Smooth muscle cell (in vitro differentiated cells): ENCODE measurements at regions not wholly inside any gene's neighbourhood (a gene's known extent, or its start where the extent isn't known, plus 50 kb on each side); places are given as distances from the start of the nearest gene placed in this dataset.

Source experiments
- DNase-seq: peaks from one replicate; lab custom pipeline; 2025; ENCODE audit not compliant: unreplicated experiment; lab: John Stamatoyannopoulos, UW
- H2AFZ ChIP-seq: fragments of 200-600 bp; sonication (generic); 2 replicates; pipeline ENCODE4 v1.6.0; 2016; ENCODE audit warnings: antibody characterized with exemption, low read depth, mild to moderate bottlenecking
- H3F3A ChIP-seq: fragments of 200-600 bp; sonication (generic); 2 replicates; pipeline ENCODE4 v1.6.0; 2017; ENCODE audit warnings: antibody characterized with exemption, low read depth
- H3K27ac ChIP-seq: fragments of 200-600 bp; sonication (generic); 2 replicates; pipeline ENCODE4 v1.5.1; 2016; ENCODE audit warnings: low read depth, mild to moderate bottlenecking
- H3K27me3 ChIP-seq: fragments of 200-600 bp; sonication (generic); 2 replicates; pipeline ENCODE4 v1.6.1; 2016; ENCODE audit warnings: low read depth, mild to moderate bottlenecking
- H3K36me3 ChIP-seq: fragments of 200-600 bp; sonication (generic); 2 replicates; pipeline ENCODE4 v1.5.1; 2016; ENCODE audit warnings: low read depth
- H3K4me1 ChIP-seq: fragments of 200-600 bp; sonication (generic); 2 replicates; pipeline ENCODE4 v1.5.1; 2016; ENCODE audit warnings: low read depth
- H3K4me2 ChIP-seq: fragments of 200-600 bp; sonication (generic); 2 replicates; pipeline ENCODE4 v1.6.0; 2016; ENCODE audit warnings: mild to moderate bottlenecking
- H3K4me3 ChIP-seq: fragments of 200-600 bp; sonication (generic); 2 replicates; pipeline ENCODE4 v1.5.1; 2016; ENCODE audit warnings: mild to moderate bottlenecking
- H3K79me2 ChIP-seq: fragments of 200-600 bp; sonication (generic); 2 replicates; pipeline ENCODE4 v1.6.0; 2016; ENCODE audit warnings: low read depth, mild to moderate bottlenecking
- H3K9ac ChIP-seq: fragments of 200-600 bp; sonication (generic); 2 replicates; pipeline ENCODE4 v1.6.0; 2016; ENCODE audit warnings: low read depth
- H3K9me3 ChIP-seq: fragments of 200-600 bp; sonication (generic); replicated peaks from 2 replicates; pipeline ENCODE4 v1.5.1; 2016; ENCODE audit warnings: low read depth
- H4K20me1 ChIP-seq: fragments of 200-600 bp; sonication (generic); 2 replicates; pipeline ENCODE4 v1.6.0; 2016; ENCODE audit warnings: low read depth
- WGBS: methylation state at CpG from one replicate; pipeline ENCODE4 v1.1.7; 2016; ENCODE audit warnings: low lambda C conversion rate; 5-methylcytosine and 5-hydroxymethylcytosine counted together
- TF ChIP-seq, protein P1 (sequence below): fragments of 200-600 bp; sonication (generic); IDR thresholded peaks from 2 replicates; pipeline ENCODE4 v1.5.1; 2017; ENCODE audit warnings: borderline replicate concordance, mild to moderate bottlenecking, antibody characterized with exemption; ENCODE audit not compliant: insufficient read depth, poor library complexity, severe bottlenecking

DNA sequence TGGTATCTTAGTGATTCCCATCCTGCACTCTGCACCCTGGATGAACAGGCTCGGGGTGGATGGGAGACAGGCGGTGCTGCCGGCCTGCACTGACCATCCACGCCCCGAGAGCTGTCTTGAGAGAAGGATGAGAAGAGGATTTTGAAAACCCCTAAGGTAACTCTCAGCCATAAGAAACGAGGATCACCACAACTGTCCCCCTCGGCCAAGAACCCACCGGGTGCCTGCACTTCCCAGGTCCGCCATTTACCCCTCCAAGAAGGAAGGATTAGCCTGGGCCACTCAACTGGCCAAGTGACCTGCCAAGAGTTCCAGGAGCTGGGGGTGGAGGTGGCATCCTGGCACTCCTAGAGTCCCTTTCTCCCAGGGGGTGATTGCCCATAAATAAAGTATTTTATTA lies 302.4 kb upstream of the TNRC6C start:
- Histone ChIP-seq H3K4me2 (no peak overlapping the region), H3K4me1 (no peaks in the 10 kb centered on the region), H3K36me3 (no peaks in the 10 kb centered on the region), H3K9ac (no peak overlapping the region), H3K27ac (no peak overlapping the region), H3K9me3 (no peaks in the 10 kb centered on the region), H3K27me3 (no peaks in the 10 kb centered on the region), H3F3A (no peaks in the 10 kb centered on the region), H3K79me2 (no peaks in the 10 kb centered on the region), H2AFZ (no peak overlapping the region), H3K4me3 (no peak overlapping the region), H4K20me1 (no peaks in the 10 kb centered on the region)
- TF ChIP-seq, protein P1, sequence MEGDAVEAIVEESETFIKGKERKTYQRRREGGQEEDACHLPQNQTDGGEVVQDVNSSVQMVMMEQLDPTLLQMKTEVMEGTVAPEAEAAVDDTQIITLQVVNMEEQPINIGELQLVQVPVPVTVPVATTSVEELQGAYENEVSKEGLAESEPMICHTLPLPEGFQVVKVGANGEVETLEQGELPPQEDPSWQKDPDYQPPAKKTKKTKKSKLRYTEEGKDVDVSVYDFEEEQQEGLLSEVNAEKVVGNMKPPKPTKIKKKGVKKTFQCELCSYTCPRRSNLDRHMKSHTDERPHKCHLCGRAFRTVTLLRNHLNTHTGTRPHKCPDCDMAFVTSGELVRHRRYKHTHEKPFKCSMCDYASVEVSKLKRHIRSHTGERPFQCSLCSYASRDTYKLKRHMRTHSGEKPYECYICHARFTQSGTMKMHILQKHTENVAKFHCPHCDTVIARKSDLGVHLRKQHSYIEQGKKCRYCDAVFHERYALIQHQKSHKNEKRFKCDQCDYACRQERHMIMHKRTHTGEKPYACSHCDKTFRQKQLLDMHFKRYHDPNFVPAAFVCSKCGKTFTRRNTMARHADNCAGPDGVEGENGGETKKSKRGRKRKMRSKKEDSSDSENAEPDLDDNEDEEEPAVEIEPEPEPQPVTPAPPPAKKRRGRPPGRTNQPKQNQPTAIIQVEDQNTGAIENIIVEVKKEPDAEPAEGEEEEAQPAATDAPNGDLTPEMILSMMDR = no peak
- no peak for DNase-seq
- WGBS = 81% methylated on average over 9 of the region's 9 CpGs

GRCh38 chr17:77657839-77658238 lies 300.7 kb upstream of the TNRC6C start:
- DNase-seq = no peak
- Histone ChIP-seq H3F3A (no peaks in the 10 kb centered on the region), H3K27me3 (no peaks in the 10 kb centered on the region), H3K9ac (no peak overlapping the region), H4K20me1 (no peaks in the 10 kb centered on the region), H3K4me3 (no peak overlapping the region), H3K36me3 (no peaks in the 10 kb centered on the region), H3K9me3 (no peaks in the 10 kb centered on the region), H3K4me2 (no peak overlapping the region), H3K4me1 (no peaks in the 10 kb centered on the region), H3K79me2 (no peaks in the 10 kb centered on the region), H3K27ac (no peak overlapping the region), H2AFZ (no peak overlapping the region)
- WGBS = 89% methylated on average over 6 of the region's 6 CpGs
- TF ChIP-seq, protein P1 = no peak

DNA sequence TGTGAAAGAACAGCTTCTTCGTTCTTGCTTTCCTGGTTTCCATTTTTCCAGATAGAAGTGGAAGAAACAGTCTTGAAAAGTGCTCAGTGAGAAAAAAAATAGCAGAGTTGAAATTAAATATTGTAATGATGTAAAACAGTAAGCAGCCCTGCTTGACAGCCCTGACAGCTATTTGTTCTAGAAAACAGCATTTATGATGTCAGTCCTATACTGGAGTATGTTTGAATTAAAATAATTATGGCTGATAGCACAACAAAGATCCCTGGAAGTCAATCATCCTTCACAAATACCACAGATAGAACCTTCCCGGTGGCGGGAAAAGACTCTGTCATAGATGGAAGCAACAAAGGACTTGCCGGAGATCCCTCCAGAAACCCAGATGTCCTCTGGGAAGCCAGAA lies 298.0 kb upstream of the TNRC6C start:
- 87% methylated on average over 4 of the region's 4 CpGs for WGBS
- no peak overlapping the region for H2AFZ ChIP-seq

GRCh38 chr17:77662833-77663232 lies 295.7 kb upstream of the TNRC6C start:
- H3K36me3 ChIP-seq = no peaks in the 10 kb centered on the region
- WGBS = 98% methylated on average over 4 of the region's 4 CpGs

More for the DNA sequence above, 298.0 kb upstream of the TNRC6C start:
- Histone ChIP-seq H3K9ac (no peak overlapping the region), H3K4me3 (no peak overlapping the region), H3K36me3 (no peaks in the 10 kb centered on the region), H3K27me3 (no peaks in the 10 kb centered on the region), H4K20me1 (no peaks in the 10 kb centered on the region), H3K27ac (no peak overlapping the region), H3K4me1 (no peaks in the 10 kb centered on the region), H3K9me3 (no peaks in the 10 kb centered on the region), H3K79me2 (no peaks in the 10 kb centered on the region), H3F3A (no peaks in the 10 kb centered on the region), H3K4me2 (no peak overlapping the region)
- no peak for DNase-seq
- TF ChIP-seq, protein P1 = no peak

More at GRCh38 chr17:77662833-77663232, 295.7 kb upstream of the TNRC6C start:
- no peak overlapping the region for H2AFZ ChIP-seq
- H4K20me1 ChIP-seq = no peaks in the 10 kb centered on the region
- no peaks in the 10 kb centered on the region for H3F3A ChIP-seq
- no peaks in the 10 kb centered on the region for H3K27me3 ChIP-seq
- DNase-seq = no peak
- H3K79me2 ChIP-seq = no peaks in the 10 kb centered on the region
- no peaks in the 10 kb centered on the region for H3K9me3 ChIP-seq
- no peak overlapping the region for H3K27ac ChIP-seq
- H3K4me2 ChIP-seq = no peak overlapping the region
- H3K4me1 ChIP-seq = no peaks in the 10 kb centered on the region
- TF ChIP-seq, protein P1 = no peak
- H3K9ac ChIP-seq = no peak overlapping the region
- no peak overlapping the region for H3K4me3 ChIP-seq
